NCI-H82 treated with DMSO at 0.1 percent for 48 hours (cell line): ENCODE measurements at regions not wholly inside any gene's neighbourhood (a gene's known extent, or its start where the extent isn't known, plus 50 kb on each side); places are given as distances from the start of the nearest gene placed in this dataset.
"Not testable (repeated sequence)": the region's sequence is repeated elsewhere in the genome, so short reads cannot be mapped to it uniquely, and the experiment has no call there.

Source experiments
- DNase-seq: peaks from one replicate; lab custom pipeline; 2025; ENCODE audit not compliant: unreplicated experiment; lab: John Stamatoyannopoulos, UW

GRCh38 chr14:71355324-71356201 is 448.3 kb downstream of the PCNX1 start:
- no peak for DNase-seq

- no peak for DNase-seq
Measured at GRCh38 chr14:71358209-71358931, 451.1 kb downstream of the PCNX1 start.

- DNase-seq = not testable (repeated sequence)
Measured at GRCh38 chr14:71358932-71359421, 451.7 kb downstream of the PCNX1 start.

GRCh38 chr14:71359823-71360222 is 452.6 kb downstream of the PCNX1 start:
- no peak for DNase-seq

GRCh38 chr14:71361336-71361735 is 454.1 kb downstream of the PCNX1 start:
- no peak for DNase-seq

- DNase-seq = peak; percentile 44
Measured at GRCh38 chr14:71361874-71362273, 454.6 kb downstream of the PCNX1 start.

- DNase-seq = peak; percentile 44
Measured at GRCh38 chr14:71362282-71362681, 455.0 kb downstream of the PCNX1 start.

GRCh38 chr14:71362920-71363584 is 455.8 kb downstream of the PCNX1 start:
- DNase-seq = peak; percentile 89

GRCh38 chr14:71363946-71364925 is 457.0 kb downstream of the PCNX1 start:
- no peak for DNase-seq

- no peak for DNase-seq
Measured at GRCh38 chr14:71365361-71365760, 458.1 kb downstream of the PCNX1 start.

- no peak for DNase-seq
Measured at GRCh38 chr14:71366861-71367260, 459.6 kb downstream of the PCNX1 start.

GRCh38 chr14:71371711-71372396 is 464.6 kb downstream of the PCNX1 start:
- DNase-seq = no peak

GRCh38 chr14:71372411-71372838 is 465.2 kb downstream of the PCNX1 start:
- DNase-seq = no peak

GRCh38 chr14:71373773-71374172 is 466.5 kb downstream of the PCNX1 start:
- DNase-seq = no peak

GRCh38 chr14:71374989-71375388 is 467.7 kb downstream of the PCNX1 start:
- DNase-seq = no peak

- DNase-seq = no peak
Measured at GRCh38 chr14:71377099-71377498, 469.8 kb downstream of the PCNX1 start.

GRCh38 chr14:71380271-71380670 is 473.0 kb downstream of the PCNX1 start:
- no peak for DNase-seq

- no peak for DNase-seq
Measured at GRCh38 chr14:71381814-71382213, 474.6 kb downstream of the PCNX1 start.

- no peak for DNase-seq
Measured at GRCh38 chr14:71382315-71382714, 475.1 kb downstream of the PCNX1 start.

- no peak for DNase-seq
Measured at GRCh38 chr14:71383510-71383909, 476.3 kb downstream of the PCNX1 start.
